Stomach smooth muscle (tissue), 2 donors: ENCODE measurements at regions not wholly inside any gene's neighbourhood (a gene's known extent, or its start where the extent isn't known, plus 50 kb on each side); places are given as distances from the start of the nearest gene placed in this dataset.

Source experiments
- H3K27ac ChIP-seq: one replicate; pipeline ENCODE4 v1.7.0; 2013; ENCODE audit warnings: mild to moderate bottlenecking, low read length, inconsistent platforms
- H3K27me3 ChIP-seq, 2 donors: one replicate each; pipeline ENCODE4 v1.7.0; 2013; ENCODE audit warnings: low read length in 2 of 2; ENCODE audit not compliant: insufficient read depth in 2 of 2, control insufficient read depth in 1 of 2
- H3K36me3 ChIP-seq, 2 donors: one replicate each; pipeline ENCODE4 v1.7.0; 2013; ENCODE audit warnings: low read length in 2 of 2; ENCODE audit not compliant: control insufficient read depth in 2 of 2, insufficient read depth in 2 of 2
- H3K4me1 ChIP-seq: one replicate; pipeline ENCODE4 v1.7.0; 2013; ENCODE audit warnings: low read length; ENCODE audit not compliant: control insufficient read depth, insufficient read depth
- H3K4me3 ChIP-seq, 2 donors: one replicate each; pipeline ENCODE4 v1.7.0; 2013; ENCODE audit warnings: low read length in 2 of 2
- H3K9ac ChIP-seq, 2 donors: one replicate each; pipeline ENCODE4 v1.7.0; 2013; ENCODE audit warnings: low read length in 2 of 2, mild to moderate bottlenecking in 1 of 2
- H3K9me3 ChIP-seq, 2 donors: one replicate each; pipeline ENCODE4 v1.7.0; 2013; ENCODE audit warnings: low read length in 2 of 2; ENCODE audit not compliant: control insufficient read depth in 2 of 2
- donor health status: healthy.
- donor health status: Pancreatic carcinoma.

DNA sequence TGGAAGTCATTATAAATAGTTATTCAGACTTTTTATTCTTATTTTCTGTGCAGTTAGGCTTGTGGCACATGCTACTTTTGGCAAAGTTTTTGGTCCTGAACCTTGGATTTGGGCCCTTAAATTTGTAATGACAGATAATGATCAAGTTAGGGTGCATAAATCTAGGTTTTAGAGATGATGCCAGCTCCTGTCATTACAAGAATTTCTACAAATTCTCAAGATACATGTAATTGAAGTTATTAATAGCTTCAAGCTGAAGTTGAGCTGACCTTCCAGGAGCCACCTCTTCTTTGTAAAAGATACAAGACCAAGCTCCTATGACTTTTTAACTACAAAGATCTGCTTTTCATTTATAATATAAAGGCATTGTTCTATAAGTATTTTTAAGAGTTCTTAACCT lies 255.6 kb upstream of the UGT8 start:
- Histone ChIP-seq H3K27ac (no peak overlapping the region), H3K9ac (no peak overlapping the region), H3K27me3 (no peaks in the 10 kb centered on the region), H3K9me3 (no peaks in the 10 kb centered on the region), H3K4me3 (no peak overlapping the region), H3K4me1 (no peaks in the 10 kb centered on the region), H3K36me3 (no peaks in the 10 kb centered on the region)

DNA sequence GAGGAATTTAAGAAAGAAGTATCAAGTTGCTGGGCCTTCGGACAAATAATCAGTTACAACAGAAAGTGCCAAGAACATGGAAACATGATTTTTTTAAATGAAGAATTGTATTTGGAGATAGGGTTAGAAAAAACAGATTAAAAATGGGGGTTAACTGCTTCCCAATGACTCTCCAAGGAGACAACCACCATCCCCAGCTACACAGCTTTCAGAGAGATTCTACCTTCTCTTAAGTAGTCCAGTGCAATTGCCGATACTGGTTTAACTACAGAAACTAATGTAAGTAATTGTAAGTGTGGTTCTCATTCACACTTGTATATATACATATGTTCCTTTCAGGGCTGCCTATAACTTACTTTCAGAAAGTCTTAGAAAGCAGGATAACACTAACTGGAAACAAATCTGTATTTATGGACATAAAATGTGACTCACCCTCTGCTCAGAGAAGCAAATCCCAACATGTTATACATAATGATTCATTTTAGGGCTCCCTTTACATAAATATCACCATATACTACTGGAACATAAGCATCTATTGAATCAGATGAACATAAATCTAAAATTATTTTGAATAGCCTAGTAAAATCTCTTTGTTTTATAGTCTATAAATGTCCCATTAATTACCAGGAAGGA lies 248.9 kb upstream of the UGT8 start:
- no peak overlapping the region for H3K9ac ChIP-seq
- no peaks in the 10 kb centered on the region for H3K4me1 ChIP-seq
- no peak overlapping the region for H3K4me3 ChIP-seq
- H3K27me3 ChIP-seq, result no peaks in the 10 kb centered on the region
- no peaks in the 10 kb centered on the region for H3K36me3 ChIP-seq
- H3K27ac ChIP-seq, result no peak overlapping the region
- no peaks in the 10 kb centered on the region for H3K9me3 ChIP-seq

- Histone ChIP-seq H3K4me3 (no peak overlapping the region), H3K36me3 (no peaks in the 10 kb centered on the region), H3K4me1 (no peaks in the 10 kb centered on the region), H3K9ac (no peak overlapping the region), H3K9me3 (no peaks in the 10 kb centered on the region), H3K27me3 (no peaks in the 10 kb centered on the region), H3K27ac (no peak overlapping the region)
Observed at GRCh38 chr4:114358901-114359300, 239.7 kb upstream of the UGT8 start.

- Histone ChIP-seq H3K27ac (no peak overlapping the region), H3K27me3 (no peaks in the 10 kb centered on the region), H3K9me3 (no peaks in the 10 kb centered on the region), H3K9ac (no peak overlapping the region), H3K36me3 (no peaks in the 10 kb centered on the region), H3K4me1 (no peaks in the 10 kb centered on the region), H3K4me3 (no peak overlapping the region)
Observed at GRCh38 chr4:114361249-114361648, 237.4 kb upstream of the UGT8 start.

DNA sequence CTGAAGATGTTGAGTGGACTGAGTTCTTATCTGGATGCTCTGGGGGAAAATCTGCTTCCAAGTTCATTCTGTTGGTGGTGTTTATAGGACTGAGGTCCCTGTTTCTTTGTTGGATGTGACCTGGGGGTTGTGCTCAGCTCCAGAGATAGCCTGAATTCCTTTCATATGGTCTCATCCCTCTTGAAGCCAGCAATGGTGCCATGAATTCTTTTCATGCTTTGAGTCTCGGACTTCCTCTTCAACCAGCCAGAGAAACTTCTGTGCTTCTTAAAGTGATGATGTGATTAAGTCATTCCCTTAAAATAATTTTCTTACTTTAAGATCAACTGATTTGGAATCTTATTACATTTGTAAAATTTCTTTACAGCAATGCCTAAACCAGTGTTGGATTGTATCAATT lies 233.8 kb upstream of the UGT8 start:
- H3K4me1 ChIP-seq, result no peaks in the 10 kb centered on the region
- H3K9ac ChIP-seq, result no peak overlapping the region
- no peaks in the 10 kb centered on the region for H3K36me3 ChIP-seq
- H3K27me3 ChIP-seq, result no peaks in the 10 kb centered on the region
- no peak overlapping the region for H3K4me3 ChIP-seq
- no peak overlapping the region for H3K27ac ChIP-seq
- H3K9me3 ChIP-seq, result no peaks in the 10 kb centered on the region

- Histone ChIP-seq H3K36me3 (no peaks in the 10 kb centered on the region), H3K9me3 (no peaks in the 10 kb centered on the region), H3K27me3 (no peaks in the 10 kb centered on the region), H3K4me1 (no peaks in the 10 kb centered on the region), H3K27ac (no peak overlapping the region), H3K9ac (no peak overlapping the region), H3K4me3 (no peak overlapping the region)
Observed at GRCh38 chr4:114365591-114365990, 233.0 kb upstream of the UGT8 start.

GRCh38 chr4:114366368-114366767 lies 232.2 kb upstream of the UGT8 start:
- Histone ChIP-seq H3K9ac (no peak overlapping the region), H3K27me3 (no peaks in the 10 kb centered on the region), H3K4me1 (no peaks in the 10 kb centered on the region), H3K27ac (no peak overlapping the region), H3K36me3 (no peaks in the 10 kb centered on the region), H3K4me3 (no peak overlapping the region), H3K9me3 (no peaks in the 10 kb centered on the region)

DNA sequence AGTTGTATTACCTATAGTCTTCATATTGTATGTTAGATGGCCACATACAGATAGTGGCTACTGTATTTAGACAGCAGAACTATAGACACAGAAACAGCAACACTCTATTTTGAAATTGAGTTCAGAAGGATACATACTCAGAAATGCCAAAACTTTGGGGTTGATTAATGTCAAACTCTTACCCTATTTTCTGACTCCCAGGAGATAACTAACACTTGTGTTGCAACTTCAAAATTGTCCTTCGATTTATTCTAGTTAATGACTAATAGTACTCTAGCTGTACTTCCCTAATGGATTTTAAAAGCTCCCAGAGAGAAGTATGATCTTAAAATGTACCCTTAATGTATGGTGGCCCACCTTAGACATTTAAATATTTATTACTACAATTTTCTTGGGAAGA lies 229.9 kb upstream of the UGT8 start:
- Histone ChIP-seq H3K9ac (no peak overlapping the region), H3K4me1 (no peaks in the 10 kb centered on the region), H3K4me3 (no peak overlapping the region), H3K36me3 (no peaks in the 10 kb centered on the region), H3K9me3 (no peaks in the 10 kb centered on the region), H3K27me3 (no peaks in the 10 kb centered on the region), H3K27ac (no peak overlapping the region)

DNA sequence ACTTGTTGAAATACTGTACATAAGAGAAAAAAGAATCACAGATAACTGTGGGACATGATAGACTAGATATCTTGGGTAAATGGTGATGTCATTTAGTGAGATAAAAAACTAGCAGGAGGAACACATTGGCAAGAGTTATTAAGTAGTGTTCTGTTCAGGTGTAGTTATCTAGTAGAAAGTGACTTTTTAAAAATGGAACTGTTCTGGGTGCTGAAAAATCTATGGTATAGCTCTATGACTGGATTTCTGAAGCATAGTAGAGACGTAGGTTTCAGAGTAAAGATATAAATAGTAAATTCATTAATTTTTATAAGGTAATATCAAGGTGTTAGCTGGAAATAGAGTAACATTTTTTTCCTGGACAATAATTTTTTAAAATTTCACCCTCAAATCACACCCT lies 225.1 kb upstream of the UGT8 start:
- H3K9me3 ChIP-seq, result no peaks in the 10 kb centered on the region
- no peak overlapping the region for H3K27ac ChIP-seq
- no peak overlapping the region for H3K4me3 ChIP-seq
- H3K36me3 ChIP-seq, result no peaks in the 10 kb centered on the region
- no peak overlapping the region for H3K9ac ChIP-seq
- no peaks in the 10 kb centered on the region for H3K27me3 ChIP-seq
- H3K4me1 ChIP-seq, result no peaks in the 10 kb centered on the region

DNA sequence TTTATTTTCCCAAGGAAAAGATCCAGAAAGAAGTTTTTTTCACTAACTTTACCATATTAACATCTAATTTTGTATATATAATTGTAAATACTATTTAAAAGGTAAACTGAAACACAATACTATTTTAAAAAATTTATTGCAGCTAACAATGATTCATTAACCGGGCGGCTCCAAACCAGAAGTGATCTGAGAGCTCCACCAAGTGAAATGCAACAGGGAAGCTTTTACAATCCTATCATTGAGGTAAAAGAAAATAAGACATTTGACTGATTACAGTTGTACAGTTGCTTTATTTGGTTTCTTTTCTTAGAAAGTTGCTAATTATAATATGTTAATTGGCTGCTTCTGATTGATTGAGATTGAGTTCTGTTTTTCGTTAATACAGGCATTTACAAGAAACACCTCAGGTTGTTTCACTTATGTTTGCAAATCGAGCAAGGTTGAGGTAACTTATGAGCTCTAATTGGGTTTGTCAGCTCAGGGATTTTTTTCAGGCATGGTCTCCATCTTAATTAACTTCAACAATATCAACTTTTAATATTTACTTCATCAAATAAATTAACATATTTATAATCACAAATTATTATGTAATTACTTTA lies 220.2 kb upstream of the UGT8 start:
- H3K9ac ChIP-seq, result no peak overlapping the region
- H3K27me3 ChIP-seq, result no peaks in the 10 kb centered on the region
- no peaks in the 10 kb centered on the region for H3K4me1 ChIP-seq
- H3K36me3 ChIP-seq, result no peaks in the 10 kb centered on the region
- H3K9me3 ChIP-seq, result no peaks in the 10 kb centered on the region
- H3K27ac ChIP-seq, result no peak overlapping the region
- H3K4me3 ChIP-seq, result no peak overlapping the region

- H3K4me1 ChIP-seq, result no peaks in the 10 kb centered on the region
- H3K36me3 ChIP-seq, result no peaks in the 10 kb centered on the region
- H3K27me3 ChIP-seq, result no peaks in the 10 kb centered on the region
- no peak overlapping the region for H3K27ac ChIP-seq
- no peaks in the 10 kb centered on the region for H3K9me3 ChIP-seq
- H3K9ac ChIP-seq, result no peak overlapping the region
- H3K4me3 ChIP-seq, result no peak overlapping the region
Observed at GRCh38 chr4:114383067-114383466, 215.5 kb upstream of the UGT8 start.
